ENCODE measurements at regions not wholly inside any gene's neighbourhood (a gene's known extent, or its start where the extent isn't known, plus 50 kb on each side); places are given as distances from the start of the nearest gene placed in this dataset.

DNA sequence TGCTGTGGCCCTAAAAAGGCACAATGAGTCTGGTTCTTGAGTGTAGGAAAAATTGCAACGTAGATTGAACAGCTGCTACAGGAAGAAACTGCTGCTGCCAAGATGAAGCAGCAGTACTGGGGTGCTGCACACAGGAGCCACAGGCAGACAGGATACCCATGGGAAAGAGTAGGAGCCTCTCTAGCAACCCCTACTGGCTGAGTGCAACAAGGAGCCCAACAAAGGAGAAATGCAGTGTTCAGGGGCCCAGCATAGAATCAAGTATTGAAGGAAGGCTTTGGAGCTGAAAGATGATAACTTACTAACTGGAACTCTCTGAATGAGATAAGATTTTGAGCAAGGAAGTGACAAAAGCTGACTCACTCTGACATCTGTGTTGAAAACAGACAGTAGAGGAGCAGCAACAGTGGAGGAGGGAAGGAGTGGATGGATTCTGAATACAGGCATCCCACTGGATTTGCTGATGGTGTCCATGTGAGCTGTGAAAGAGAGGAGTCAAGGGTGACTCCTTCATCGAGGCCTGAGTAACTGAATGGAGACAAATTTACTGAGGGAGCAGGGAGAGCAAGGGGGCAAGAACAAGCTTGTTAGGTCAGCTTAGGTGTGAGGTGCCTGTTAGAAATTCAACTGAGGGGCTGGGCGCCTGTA, 534.7 kb upstream of the JARID2 start:
- DNase-seq (ENCODE audit: low read depth) (peak; percentile 96), FAIRE-seq (peak; percentile 43)
- H3K4me3 ChIP-seq (ENCODE audit: low read depth, low read length), result no peak overlapping the region
- no peaks in the 10 kb centered on the region for H3K36me3 ChIP-seq (ENCODE audit: control insufficient read depth, insufficient read depth, low read length)
- TF ChIP-seq, protein P1, sequence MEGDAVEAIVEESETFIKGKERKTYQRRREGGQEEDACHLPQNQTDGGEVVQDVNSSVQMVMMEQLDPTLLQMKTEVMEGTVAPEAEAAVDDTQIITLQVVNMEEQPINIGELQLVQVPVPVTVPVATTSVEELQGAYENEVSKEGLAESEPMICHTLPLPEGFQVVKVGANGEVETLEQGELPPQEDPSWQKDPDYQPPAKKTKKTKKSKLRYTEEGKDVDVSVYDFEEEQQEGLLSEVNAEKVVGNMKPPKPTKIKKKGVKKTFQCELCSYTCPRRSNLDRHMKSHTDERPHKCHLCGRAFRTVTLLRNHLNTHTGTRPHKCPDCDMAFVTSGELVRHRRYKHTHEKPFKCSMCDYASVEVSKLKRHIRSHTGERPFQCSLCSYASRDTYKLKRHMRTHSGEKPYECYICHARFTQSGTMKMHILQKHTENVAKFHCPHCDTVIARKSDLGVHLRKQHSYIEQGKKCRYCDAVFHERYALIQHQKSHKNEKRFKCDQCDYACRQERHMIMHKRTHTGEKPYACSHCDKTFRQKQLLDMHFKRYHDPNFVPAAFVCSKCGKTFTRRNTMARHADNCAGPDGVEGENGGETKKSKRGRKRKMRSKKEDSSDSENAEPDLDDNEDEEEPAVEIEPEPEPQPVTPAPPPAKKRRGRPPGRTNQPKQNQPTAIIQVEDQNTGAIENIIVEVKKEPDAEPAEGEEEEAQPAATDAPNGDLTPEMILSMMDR (IDR thresholded peaks at IDR 0.05; ENCODE audit: insufficient read depth, low read length, severe bottlenecking), result peak; percentile 82
- H3K27me3 ChIP-seq (ENCODE audit: control insufficient read depth, insufficient read depth, low read length), result no peaks in the 10 kb centered on the region

- no peaks in the 10 kb centered on the region for H3K36me3 ChIP-seq (ENCODE audit: control insufficient read depth, insufficient read depth, low read length)
- H3K27me3 ChIP-seq (ENCODE audit: control insufficient read depth, insufficient read depth, low read length), result no peaks in the 10 kb centered on the region
- TF ChIP-seq, protein P1 (IDR thresholded peaks at IDR 0.05; ENCODE audit: insufficient read depth, low read length, severe bottlenecking), result no peak
- H3K4me3 ChIP-seq (ENCODE audit: low read depth, low read length), result no peak overlapping the region
- FAIRE-seq (no peak), DNase-seq (ENCODE audit: low read depth) (no peak)
Observed at GRCh38 chr6:14711704-14712379, 534.0 kb upstream of the JARID2 start.

- TF ChIP-seq, protein P1 (IDR thresholded peaks at IDR 0.05; ENCODE audit: insufficient read depth, low read length, severe bottlenecking), result no peak
- FAIRE-seq (no peak), DNase-seq (ENCODE audit: low read depth) (peak; percentile 89)
- H3K27me3 ChIP-seq (ENCODE audit: control insufficient read depth, insufficient read depth, low read length), result no peaks in the 10 kb centered on the region
- H3K36me3 ChIP-seq (ENCODE audit: control insufficient read depth, insufficient read depth, low read length), result no peaks in the 10 kb centered on the region
- H3K4me3 ChIP-seq (ENCODE audit: low read depth, low read length), result no peak overlapping the region
Observed at GRCh38 chr6:14713008-14713960, 532.6 kb upstream of the JARID2 start.

DNA sequence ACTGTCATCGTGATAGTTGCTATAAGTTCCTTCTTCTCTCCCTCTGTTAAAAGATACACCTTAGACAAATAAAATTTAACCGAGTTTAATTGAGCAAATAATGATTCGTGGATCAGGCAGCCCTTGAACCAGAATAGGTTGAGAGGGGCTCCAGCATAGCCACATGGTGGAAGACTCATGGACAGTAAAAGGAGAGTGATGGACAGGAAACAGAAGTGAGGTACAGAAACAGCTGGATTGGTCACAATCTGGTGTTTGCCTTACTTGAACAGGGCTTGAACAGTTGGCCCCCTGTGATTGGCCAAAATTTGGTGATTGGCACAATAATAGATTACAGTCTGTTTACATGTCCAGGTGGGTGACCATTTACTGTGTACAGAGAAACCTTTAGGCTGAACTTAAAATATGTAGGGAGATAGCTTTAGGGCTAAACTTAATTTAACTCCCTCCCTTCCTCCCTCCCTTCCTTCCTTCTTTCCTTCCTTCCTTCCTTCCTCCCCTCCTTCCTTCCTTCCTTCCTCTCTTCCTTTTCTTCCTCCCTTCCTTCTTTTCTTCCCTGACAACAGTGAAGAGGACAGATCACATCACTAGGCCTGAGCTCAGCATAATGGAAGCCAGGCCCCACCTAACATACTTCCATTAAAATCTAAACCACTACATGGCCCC, 531.8 kb upstream of the JARID2 start:
- no peak overlapping the region for H3K4me3 ChIP-seq (ENCODE audit: low read depth, low read length)
- FAIRE-seq (no peak), DNase-seq (ENCODE audit: low read depth) (peak; percentile 33)
- H3K36me3 ChIP-seq (ENCODE audit: control insufficient read depth, insufficient read depth, low read length), result no peaks in the 10 kb centered on the region
- no peaks in the 10 kb centered on the region for H3K27me3 ChIP-seq (ENCODE audit: control insufficient read depth, insufficient read depth, low read length)
- TF ChIP-seq, protein P1 (IDR thresholded peaks at IDR 0.05; ENCODE audit: insufficient read depth, low read length, severe bottlenecking), result no peak

GRCh38 chr6:14715076-14715475, 530.8 kb upstream of the JARID2 start:
- no peaks in the 10 kb centered on the region for H3K36me3 ChIP-seq (ENCODE audit: control insufficient read depth, insufficient read depth, low read length)
- no peak overlapping the region for H3K4me3 ChIP-seq (ENCODE audit: low read depth, low read length)
- DNase-seq (ENCODE audit: low read depth), result no peak

More at GRCh38 chr6:14715076-14715475, 530.8 kb upstream of the JARID2 start:
- no peaks in the 10 kb centered on the region for H3K27me3 ChIP-seq (ENCODE audit: control insufficient read depth, insufficient read depth, low read length)
- FAIRE-seq, result no peak
- TF ChIP-seq, protein P1 (IDR thresholded peaks at IDR 0.05; ENCODE audit: insufficient read depth, low read length, severe bottlenecking), result no peak
